ENCODE measurements at regions not wholly inside any gene's neighbourhood (a gene's known extent, or its start where the extent isn't known, plus 50 kb on each side); places are given as distances from the start of the nearest gene placed in this dataset.
A peak's percentile ranks its signal among the peaks of the same experiment; 100 is the strongest.

DNA sequence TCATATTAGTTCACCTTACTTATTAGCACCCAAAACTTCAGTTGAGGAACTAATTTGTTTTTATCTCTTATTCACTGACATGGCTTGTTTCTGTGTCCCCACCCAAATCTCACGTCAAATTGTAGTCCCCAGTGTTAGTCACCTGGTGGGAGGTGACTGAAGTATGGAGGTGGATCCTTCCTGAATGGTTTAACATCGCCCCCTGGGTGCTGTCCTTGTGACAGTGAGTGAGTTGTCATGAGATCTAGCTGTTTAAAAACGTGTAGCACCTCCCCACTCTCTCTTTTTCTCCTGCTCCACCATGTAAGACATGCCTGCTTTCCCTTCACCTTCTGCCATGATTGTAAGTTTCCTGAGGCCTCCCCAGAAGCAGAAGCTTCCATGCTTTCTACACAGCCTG, 75.0 kb upstream of the HECTD2 start:
- Mint-ChIP-seq H3K27me3 (peaks cover 8 to 17% (median 14%) of the 10 kb centered on the region in 3 donors), H3K9me3 (peaks cover 0 to 4% (median 1%) of the 10 kb centered on the region in 7 donors), H3K4me1 (no peaks in the 10 kb centered on the region), H3K36me3 (no peaks in the 10 kb centered on the region), H3K27ac (no peak overlapping the region), H3K4me3 (no peak overlapping the region)
- DNase-seq (no peak), ATAC-seq (ENCODE audit: low read depth in 2 of 2) (no peak)

GRCh38 chr10:91339729-91340128, 70.4 kb upstream of the HECTD2 start:
- Mint-ChIP-seq H3K27me3 (peaks cover 5 to 13% (median 6%) of the 10 kb centered on the region in 3 donors), H3K4me3 (no peak overlapping the region), H3K36me3 (no peaks in the 10 kb centered on the region), H3K9me3 (peaks cover 0 to 2% (median 0%) of the 10 kb centered on the region in 7 donors), H3K27ac (no peak overlapping the region), H3K4me1 (no peaks in the 10 kb centered on the region)
- DNase-seq (no peak), ATAC-seq (ENCODE audit: low read depth in 2 of 2) (no peak)

DNA sequence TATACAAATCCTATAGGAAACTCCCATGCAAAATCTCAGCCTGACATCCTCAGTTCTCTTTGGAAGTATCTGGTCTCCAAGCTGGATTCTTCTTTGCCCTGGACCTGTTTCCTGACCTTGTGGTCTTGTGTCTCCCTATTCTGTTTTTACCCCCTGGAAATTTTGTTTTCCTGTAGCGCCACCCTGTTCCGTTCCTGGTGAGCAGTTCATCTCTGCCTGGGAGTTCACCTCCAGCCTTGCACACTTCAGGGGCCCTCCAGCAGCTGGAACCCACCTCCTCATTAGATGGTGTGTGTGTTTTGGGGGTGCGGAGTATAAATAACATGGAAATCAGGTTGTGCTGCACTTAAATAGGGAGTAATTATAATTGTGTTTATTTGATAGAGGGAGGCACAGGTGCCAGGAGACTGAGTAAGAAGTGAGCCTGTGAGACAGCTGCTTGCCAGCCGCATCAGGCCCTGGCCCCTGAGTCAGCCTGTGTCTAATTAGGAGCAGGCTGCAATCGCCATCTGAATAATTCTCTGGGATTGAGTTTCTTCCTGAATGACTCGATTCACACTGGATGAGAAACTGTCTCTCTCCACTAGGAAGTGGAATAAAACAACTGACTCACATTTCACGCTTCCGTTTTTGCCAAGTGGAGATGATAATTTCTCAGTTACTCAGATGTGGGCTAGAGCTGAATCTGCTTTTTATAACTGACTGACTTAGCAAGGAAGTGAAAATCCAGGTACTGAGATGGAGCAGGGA, 69.4 kb upstream of the HECTD2 start:
- H3K9me3 Mint-ChIP-seq: no peaks in the 10 kb centered on the region
- H3K4me3 Mint-ChIP-seq: no peak overlapping the region
- DNase-seq (no peak), ATAC-seq (ENCODE audit: low read depth in 2 of 2) (no peak)
- H3K27me3 Mint-ChIP-seq: peaks cover 5 to 6% (median 5%) of the 10 kb centered on the region in 3 donors
- H3K36me3 Mint-ChIP-seq: no peaks in the 10 kb centered on the region
- no peak overlapping the region for H3K27ac Mint-ChIP-seq
- H3K4me1 Mint-ChIP-seq: no peaks in the 10 kb centered on the region

DNA sequence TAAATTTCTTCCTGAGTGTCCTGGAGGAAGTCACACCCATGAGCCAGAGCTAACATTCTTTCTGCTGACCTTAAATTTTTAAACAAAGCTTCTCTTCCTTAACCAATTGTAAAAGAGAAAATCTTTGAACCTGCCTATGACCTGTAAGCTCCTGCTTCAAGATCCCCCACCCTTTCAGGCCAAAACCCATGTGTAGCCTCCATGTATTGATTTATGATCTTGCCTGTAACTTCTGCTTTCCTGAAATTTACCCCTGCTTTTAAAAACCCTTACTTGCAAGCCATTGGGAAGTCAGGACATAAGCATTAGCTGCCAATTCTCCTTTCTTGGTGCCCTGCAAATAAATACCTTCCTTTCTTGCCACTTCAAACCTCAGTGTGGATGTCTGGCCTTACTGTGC, 68.5 kb upstream of the HECTD2 start:
- H3K27ac Mint-ChIP-seq: no peak overlapping the region
- H3K27me3 Mint-ChIP-seq: peaks cover 5 to 6% (median 5%) of the 10 kb centered on the region in 3 donors
- H3K9me3 Mint-ChIP-seq: no peaks in the 10 kb centered on the region
- H3K4me1 Mint-ChIP-seq: no peaks in the 10 kb centered on the region
- no peaks in the 10 kb centered on the region for H3K36me3 Mint-ChIP-seq
- DNase-seq (no peak), ATAC-seq (ENCODE audit: low read depth in 2 of 2) (no peak)
- H3K4me3 Mint-ChIP-seq: no peak overlapping the region

DNA sequence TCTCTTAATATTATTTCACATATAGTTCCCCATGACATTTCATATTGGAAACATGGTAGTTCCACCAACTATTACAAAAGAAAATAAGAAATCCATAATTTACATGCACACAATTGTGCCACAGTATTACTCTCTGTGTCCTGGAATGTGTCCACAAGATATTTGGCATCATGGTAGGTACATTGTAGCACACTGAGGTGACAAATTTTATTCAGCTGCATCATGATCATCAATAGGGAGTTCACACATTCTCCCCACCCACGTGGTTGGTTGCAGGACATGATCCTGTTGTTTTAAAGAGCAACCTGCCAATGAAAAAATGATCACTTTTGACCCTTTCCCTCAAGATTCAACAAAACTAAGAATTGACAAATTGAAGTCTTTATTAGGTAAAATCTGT, 67.1 kb upstream of the HECTD2 start:
- peaks cover 5 to 6% (median 5%) of the 10 kb centered on the region in 3 donors for H3K27me3 Mint-ChIP-seq
- no peaks in the 10 kb centered on the region for H3K9me3 Mint-ChIP-seq
- ATAC-seq (ENCODE audit: low read depth in 2 of 2) (no peak), DNase-seq (no peak)
- H3K4me3 Mint-ChIP-seq: no peak overlapping the region
- no peaks in the 10 kb centered on the region for H3K4me1 Mint-ChIP-seq
- no peaks in the 10 kb centered on the region for H3K36me3 Mint-ChIP-seq
- no peak overlapping the region for H3K27ac Mint-ChIP-seq

DNA sequence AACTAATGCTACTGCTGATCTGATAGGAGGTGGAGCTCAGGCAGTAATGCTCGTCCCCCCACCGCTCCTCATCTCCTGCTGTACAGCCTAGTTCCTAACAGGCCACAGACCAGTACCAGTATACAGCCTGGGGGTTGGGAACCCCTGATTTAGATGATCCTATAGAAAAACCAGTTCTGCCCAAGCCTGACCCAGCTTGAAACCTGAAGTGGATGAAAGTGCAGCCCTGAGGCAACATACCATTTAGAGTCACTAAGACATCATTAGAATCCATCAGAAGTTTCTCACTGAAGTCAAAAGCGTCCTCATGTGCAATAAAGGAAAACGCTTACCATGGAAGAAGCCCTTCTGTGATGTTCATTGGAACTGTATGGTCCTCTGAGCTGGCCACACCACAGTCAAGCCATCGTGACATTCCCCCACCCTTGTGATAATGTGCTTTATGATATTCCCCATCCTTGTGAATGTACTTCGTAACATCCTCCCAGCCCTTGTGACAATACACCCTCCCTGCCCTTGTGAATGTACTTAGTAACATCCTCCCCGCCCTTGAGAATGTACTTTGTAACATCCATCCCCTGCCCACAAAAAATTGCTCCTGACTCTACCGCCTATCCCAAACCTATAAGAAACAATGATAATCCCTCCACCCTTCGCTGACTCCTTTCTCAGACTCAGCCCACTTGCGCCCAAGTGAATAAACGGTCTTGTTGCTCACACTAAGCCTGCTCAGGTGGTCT, 65.9 kb upstream of the HECTD2 start:
- DNase-seq (no peak), ATAC-seq (ENCODE audit: low read depth in 2 of 2) (no peak)
- H3K4me1 Mint-ChIP-seq: no peaks in the 10 kb centered on the region
- H3K9me3 Mint-ChIP-seq: no peaks in the 10 kb centered on the region
- H3K36me3 Mint-ChIP-seq: no peaks in the 10 kb centered on the region
- H3K4me3 Mint-ChIP-seq: no peak overlapping the region
- H3K27ac Mint-ChIP-seq: peak overlapping the region in 1 of 6 donors; percentile 57
- peaks cover 5 to 6% (median 5%) of the 10 kb centered on the region in 3 donors for H3K27me3 Mint-ChIP-seq

DNA sequence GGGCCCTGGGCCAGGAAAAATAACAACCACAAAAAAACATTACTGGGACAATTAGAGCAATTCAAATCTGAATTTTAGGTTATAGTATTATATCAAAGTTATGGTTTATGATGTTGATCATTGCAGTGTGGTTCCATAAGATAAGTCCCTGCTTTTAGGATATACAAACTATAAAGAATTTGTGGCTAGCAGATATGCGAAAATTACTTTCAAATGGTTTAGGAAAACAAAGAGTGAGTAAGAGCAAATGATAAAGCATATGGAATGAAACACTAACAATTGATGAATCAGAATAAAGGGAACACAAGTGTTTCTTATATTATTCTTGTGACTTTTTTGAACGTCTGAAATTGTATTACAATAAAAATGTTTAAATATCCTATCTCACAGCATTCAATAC, 64.4 kb upstream of the HECTD2 start:
- Mint-ChIP-seq H3K27ac (no peak overlapping the region), H3K9me3 (no peaks in the 10 kb centered on the region), H3K4me1 (no peaks in the 10 kb centered on the region), H3K4me3 (no peak overlapping the region), H3K27me3 (peaks cover under 1 to 5% (median 1%) of the 10 kb centered on the region in 3 donors), H3K36me3 (no peaks in the 10 kb centered on the region)
- no peak for ATAC-seq (ENCODE audit: low read depth in 2 of 2)
- no peak for DNase-seq

DNA sequence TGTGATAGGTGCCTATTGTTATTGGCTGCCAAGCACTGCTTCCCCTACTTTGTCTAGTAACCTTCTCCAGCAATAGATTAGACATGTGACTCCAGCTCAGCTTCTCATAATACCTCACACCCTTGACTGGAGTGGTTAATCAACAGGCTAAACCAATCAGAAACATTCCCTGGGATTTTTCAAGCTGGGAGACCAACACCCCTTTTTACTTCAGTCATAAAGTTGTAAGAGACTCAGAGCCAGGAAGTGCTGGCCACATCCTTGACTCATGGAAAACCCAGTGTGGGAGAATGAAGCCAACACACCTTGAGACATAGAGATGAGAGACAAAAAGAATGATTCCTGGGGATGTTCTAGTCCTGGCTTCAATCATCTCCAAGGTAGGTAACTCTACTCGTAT, 62.6 kb upstream of the HECTD2 start:
- ATAC-seq (ENCODE audit: low read depth in 2 of 2): no peak
- no peak for DNase-seq
- Mint-ChIP-seq H3K27ac (no peak overlapping the region), H3K9me3 (no peaks in the 10 kb centered on the region), H3K4me3 (no peak overlapping the region), H3K36me3 (no peaks in the 10 kb centered on the region), H3K4me1 (no peaks in the 10 kb centered on the region), H3K27me3 (no peaks in the 10 kb centered on the region)

DNA sequence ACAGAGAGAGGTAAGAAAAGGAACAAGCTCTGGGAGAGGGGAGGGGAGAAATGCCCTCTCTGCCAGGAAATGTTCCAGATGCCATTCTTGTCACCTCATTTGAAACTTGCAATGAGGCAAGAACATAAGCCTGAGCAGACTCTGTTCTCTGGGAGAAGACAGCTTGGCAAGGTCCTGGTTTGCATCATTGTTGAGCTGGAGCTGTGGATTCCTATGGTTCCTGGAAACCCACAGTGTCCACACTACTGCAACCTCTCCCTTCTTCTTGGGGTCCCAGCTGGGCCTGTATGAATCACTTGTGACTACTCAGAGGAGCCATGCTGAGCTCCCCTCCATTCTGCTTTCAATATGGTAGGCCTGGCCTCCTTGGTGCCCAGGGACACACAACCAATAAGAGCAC, 60.8 kb upstream of the HECTD2 start:
- H3K9me3 Mint-ChIP-seq: peaks cover 0 to 2% (median 0%) of the 10 kb centered on the region in 7 donors
- no peak overlapping the region for H3K4me3 Mint-ChIP-seq
- ATAC-seq (ENCODE audit: low read depth in 2 of 2): no peak
- peaks cover 0 to 5% (median 0%) of the 10 kb centered on the region in 3 donors for H3K4me1 Mint-ChIP-seq
- DNase-seq: no peak
- H3K27ac Mint-ChIP-seq: no peak overlapping the region
- H3K36me3 Mint-ChIP-seq: no peaks in the 10 kb centered on the region
- H3K27me3 Mint-ChIP-seq: peaks cover 0 to 10% (median 3%) of the 10 kb centered on the region in 3 donors

- DNase-seq: no peak
- Mint-ChIP-seq H3K36me3 (no peaks in the 10 kb centered on the region), H3K27me3 (peaks cover 2 to 16% (median 7%) of the 10 kb centered on the region in 3 donors), H3K9me3 (peaks cover 0 to 2% (median 0%) of the 10 kb centered on the region in 7 donors), H3K27ac (no peak overlapping the region), H3K4me3 (no peak overlapping the region), H3K4me1 (peaks cover 0 to 5% (median 0%) of the 10 kb centered on the region in 3 donors)
- no peak for ATAC-seq (ENCODE audit: low read depth in 2 of 2)
These were observed 59.5 kb upstream of the HECTD2 start for GRCh38 chr10:91350651-91351081.

DNA sequence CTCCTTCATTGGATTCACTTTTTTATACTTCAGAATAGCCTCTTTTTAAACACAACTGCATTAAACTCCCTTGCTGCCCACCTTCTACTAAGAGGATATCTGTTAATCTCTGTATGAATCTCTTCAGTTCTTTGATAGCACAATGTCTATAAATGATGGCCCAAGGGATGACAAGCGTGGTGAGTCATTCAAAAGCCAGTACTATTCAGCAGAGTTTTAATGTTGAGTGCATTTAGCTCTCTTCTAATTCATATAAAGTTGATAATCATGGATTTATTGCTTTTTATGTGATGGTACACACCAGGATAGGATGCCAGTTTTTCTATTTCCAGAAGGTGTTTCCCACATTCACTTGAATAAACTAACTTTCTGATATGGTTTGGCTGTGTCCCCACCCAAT, 57.4 kb upstream of the HECTD2 start:
- DNase-seq (no peak), ATAC-seq (ENCODE audit: low read depth in 2 of 2) (no peak)
- peaks cover 0 to 2% (median 0%) of the 10 kb centered on the region in 7 donors for H3K9me3 Mint-ChIP-seq
- H3K4me1 Mint-ChIP-seq: peaks cover 0 to 5% (median 0%) of the 10 kb centered on the region in 3 donors
- no peak overlapping the region for H3K4me3 Mint-ChIP-seq
- H3K27me3 Mint-ChIP-seq: peaks cover 15 to 32% (median 19%) of the 10 kb centered on the region in 3 donors
- H3K36me3 Mint-ChIP-seq: no peaks in the 10 kb centered on the region
- no peak overlapping the region for H3K27ac Mint-ChIP-seq

- Mint-ChIP-seq H3K4me1 (peaks cover 0 to 5% (median 0%) of the 10 kb centered on the region in 3 donors), H3K27me3 (peaks cover 21 to 36% (median 23%) of the 10 kb centered on the region in 3 donors), H3K27ac (no peak overlapping the region), H3K9me3 (peaks cover 0 to 2% (median 0%) of the 10 kb centered on the region in 7 donors), H3K4me3 (no peak overlapping the region), H3K36me3 (no peaks in the 10 kb centered on the region)
- ATAC-seq (ENCODE audit: low read depth in 2 of 2): no peak
- DNase-seq: no peak
These were observed 55.7 kb upstream of the HECTD2 start for GRCh38 chr10:91354166-91355075.

GRCh38 chr10:91355998-91356397, 54.1 kb upstream of the HECTD2 start:
- Mint-ChIP-seq H3K36me3 (no peaks in the 10 kb centered on the region), H3K27me3 (peaks cover 28 to 50% (median 39%) of the 10 kb centered on the region in 3 donors), H3K4me3 (no peak overlapping the region), H3K9me3 (peaks cover 0 to 2% (median 0%) of the 10 kb centered on the region in 7 donors), H3K27ac (no peak overlapping the region), H3K4me1 (peaks cover 0 to 5% (median 0%) of the 10 kb centered on the region in 3 donors)
- DNase-seq (no peak), ATAC-seq (ENCODE audit: low read depth in 2 of 2) (no peak)
